ENCODE measurements at regions not wholly inside any gene's neighbourhood (a gene's known extent, or its start where the extent isn't known, plus 50 kb on each side); places are given as distances from the start of the nearest gene placed in this dataset.
"Not testable (repeated sequence)": the region's sequence is repeated elsewhere in the genome, so short reads cannot be mapped to it uniquely, and the experiment has no call there.

DNA sequence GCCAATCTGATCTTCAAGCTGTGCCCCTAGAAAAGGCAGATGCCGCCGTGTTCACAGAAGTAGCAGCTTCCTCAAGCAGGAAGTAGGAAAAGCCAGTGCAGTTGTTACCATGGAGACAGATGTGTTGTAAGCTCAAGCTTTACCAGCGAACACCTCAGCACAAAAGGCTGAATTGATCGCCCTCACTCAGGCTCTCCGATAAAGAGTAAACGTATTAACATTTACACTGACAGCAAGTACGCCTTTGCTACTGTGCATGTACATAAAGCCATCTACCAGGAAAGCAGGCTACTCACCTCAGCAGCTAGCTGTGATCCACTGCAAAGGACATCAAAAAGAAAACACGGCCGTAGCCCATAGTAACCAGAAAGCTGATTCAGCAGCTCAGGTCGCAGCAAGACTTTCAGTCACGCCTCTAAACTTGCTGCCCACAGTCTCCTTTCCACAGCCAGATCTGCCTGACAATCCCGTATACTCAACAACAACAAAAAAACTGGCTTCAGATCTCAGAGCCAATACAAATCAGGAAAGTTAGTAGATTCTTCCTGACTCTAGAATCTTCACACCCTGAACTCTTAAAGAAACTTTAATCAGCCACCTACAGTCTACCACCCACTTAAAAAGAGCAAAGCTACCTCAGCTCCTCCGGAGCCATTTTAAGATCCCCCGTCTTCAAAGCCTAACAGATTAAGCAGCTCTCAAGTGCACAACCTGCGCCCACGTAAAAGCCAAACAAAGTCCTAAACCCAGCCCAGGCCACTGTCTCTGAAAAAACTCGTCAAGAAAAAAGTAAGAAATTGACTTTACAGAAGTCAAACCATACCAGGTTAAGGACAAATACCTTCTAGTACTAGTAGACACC is 160.0 kb downstream of the DEFB131A start:
- DNase-seq = not testable (repeated sequence)

DNA sequence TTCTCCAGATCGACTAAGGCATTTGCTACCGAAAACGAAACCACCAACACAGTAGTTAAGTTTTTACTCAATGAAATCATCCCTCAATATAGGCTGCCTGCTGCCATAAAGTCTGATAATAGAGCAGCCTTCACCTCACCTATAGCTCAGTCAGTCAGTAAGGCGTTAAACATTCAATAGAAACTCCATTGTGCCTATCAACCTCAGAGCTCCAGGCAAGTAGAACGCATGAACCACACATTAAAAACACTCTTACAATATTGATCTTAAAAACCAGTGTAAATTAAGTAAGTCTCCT is 160.6 kb downstream of the DEFB131A start:
- not testable (repeated sequence) for DNase-seq

DNA sequence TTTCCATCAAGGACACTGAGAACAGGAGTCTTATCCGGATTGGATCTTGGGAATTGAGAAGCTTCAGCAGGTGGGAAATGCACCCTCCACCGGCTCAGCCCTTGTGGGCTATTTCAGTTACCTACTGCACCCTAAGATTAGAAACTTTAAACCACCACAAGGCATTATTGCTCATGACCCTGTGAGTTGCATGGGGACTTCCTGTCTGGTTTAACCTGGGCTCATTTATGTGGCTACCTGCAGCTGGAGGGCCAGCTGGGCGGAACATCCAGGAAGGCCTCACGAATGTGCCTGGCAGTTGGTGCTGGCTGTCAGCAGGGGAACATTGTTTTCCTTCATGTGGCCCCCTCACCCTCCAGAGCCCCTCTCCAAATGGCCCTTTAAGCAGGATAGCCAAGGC is 164.1 kb downstream of the DEFB131A start:
- no peak for DNase-seq

DNA sequence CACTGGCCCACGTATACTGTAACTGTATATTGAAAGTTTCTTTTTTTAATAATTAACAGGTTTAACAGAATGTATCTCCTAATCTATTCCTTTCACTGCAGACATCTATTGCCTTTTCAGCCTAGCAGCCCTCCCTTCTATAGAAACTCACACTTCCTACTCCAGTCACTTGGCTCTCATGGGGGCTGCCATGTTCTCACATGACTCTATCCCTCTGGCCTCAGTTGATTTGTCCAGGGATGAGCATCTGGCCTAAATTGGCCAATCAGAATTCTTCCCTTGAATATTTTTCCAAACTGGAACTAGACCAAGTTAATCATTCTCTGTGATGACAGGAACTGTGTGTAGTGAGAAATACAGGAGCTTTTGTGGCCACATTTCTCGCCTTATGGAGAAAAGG is 166.1 kb downstream of the DEFB131A start:
- not testable (repeated sequence) for DNase-seq

DNA sequence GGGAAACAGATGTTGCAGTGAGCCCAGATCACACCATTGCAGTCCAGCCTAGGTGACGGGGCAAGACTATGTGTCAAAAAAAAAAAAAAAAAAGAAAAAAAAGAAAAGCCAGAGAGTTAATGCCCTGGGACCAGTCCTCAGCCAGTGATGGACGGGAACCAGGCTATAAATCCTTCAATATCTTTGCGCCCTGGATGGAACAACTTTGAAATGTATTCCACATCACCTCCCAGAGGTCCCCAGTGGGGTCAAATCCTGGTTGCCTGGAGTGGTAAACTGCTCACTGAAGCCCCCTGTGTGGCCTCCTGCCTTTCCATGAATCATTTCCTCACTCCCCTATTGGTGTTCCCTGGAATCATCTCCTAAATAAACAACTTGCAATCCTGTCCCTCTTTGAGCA is 166.9 kb downstream of the DEFB131A start:
- no peak for DNase-seq

DNA sequence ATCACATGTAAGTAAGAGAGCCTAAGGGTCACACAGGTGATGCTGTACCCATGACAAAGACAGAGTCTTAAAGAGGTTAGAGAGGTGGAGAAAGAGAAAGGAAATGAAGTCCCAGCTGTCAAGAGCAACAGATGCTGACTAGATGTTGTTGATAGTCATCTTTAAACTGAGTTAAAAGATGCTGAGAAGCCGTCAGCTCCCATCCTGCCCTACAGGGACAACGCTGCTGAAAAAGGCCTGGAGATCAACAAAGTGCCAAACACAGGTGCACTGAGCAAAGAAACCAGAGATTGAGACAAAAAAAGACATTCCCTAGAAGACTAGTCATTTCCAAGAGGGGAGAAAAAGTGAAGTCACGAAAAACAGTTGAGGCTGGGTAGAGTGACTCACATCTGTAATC is 145.0 kb upstream of the DRD5 start:
- DNase-seq = not testable (repeated sequence)

DNA sequence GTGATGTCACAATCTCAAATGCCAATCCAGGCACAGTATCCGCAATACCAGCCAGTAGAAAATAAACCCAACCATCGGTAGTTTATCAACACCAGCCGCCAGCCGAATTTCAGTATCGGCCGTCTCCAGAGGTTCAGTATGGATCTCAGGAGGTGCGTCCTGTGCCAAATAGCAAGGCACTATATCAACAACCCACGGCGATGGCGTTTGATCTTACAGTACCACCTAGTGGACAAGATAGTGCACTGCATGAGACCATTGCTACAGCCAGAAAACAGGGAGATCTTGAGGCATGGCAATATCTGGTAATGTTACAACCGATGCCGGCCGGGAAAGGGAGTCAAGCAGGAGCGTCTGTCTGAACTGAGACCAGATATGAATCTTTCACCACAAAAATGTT is 121.8 kb upstream of the DRD5 start:
- DNase-seq = peak in 3 of 56 donors; percentile 1 to 11 (median 3)

DNA sequence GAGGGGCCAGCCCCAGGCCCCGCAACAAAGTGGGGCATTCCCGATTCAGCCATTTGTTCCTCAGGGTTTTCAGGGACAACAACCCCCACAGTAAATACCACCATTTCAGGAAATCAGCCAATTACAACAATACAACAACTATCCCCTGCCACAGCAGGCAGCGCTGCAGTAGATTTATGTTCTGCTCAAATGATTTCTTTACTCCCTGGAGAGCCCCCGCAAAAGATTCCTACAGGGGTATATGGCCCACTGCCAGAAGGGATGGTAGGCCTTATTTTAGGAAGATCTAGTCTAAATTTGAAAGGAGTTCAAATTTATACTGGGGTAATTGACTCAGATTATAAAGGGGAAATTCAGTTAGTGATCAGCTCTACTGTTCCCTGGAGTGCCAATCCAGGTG is 120.5 kb upstream of the DRD5 start:
- peak in 1 of 56 donors; percentile 7 for DNase-seq

DNA sequence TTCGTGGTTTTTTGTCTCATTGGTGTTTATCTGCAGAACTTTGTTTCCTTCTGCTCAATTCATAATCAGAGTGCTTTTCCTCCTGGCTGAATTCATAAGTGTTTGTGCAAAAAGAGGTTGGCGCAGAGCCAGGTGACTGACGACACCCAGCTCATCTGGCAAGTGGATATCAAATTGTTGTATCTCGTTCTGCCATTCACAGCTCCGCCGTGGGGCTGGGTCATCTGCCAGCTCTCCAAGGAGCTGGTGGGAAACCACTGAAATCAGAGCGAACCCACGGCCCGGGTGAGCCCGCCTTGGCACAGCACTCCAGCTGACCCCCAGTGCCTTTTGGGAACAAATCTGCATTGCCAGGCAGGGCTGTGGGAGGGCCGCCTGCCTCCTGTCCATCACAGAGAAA is 110.7 kb upstream of the DRD5 start:
- DNase-seq = peak in 16 of 56 donors; percentile 4 to 82 (median 16)

DNA sequence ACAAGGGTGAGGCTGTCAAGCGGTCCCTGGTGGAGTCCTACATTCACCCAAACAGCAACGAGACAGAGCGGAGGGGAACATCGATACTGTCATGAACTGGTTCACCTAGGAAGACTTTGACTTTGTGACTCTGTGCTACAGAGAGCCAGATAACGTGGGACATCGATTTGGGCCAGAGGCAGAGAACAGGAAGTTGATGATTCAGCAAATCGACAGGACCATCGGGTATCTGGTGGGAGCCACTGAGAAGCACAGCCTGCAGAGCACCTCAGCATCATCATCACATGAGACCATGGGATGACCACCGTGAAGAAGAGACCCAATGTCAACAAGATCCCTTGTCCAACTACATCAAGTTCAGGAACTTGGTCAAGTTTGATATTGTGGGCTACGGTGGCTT is 104.1 kb upstream of the DRD5 start:
- DNase-seq = not testable (repeated sequence)

DNA sequence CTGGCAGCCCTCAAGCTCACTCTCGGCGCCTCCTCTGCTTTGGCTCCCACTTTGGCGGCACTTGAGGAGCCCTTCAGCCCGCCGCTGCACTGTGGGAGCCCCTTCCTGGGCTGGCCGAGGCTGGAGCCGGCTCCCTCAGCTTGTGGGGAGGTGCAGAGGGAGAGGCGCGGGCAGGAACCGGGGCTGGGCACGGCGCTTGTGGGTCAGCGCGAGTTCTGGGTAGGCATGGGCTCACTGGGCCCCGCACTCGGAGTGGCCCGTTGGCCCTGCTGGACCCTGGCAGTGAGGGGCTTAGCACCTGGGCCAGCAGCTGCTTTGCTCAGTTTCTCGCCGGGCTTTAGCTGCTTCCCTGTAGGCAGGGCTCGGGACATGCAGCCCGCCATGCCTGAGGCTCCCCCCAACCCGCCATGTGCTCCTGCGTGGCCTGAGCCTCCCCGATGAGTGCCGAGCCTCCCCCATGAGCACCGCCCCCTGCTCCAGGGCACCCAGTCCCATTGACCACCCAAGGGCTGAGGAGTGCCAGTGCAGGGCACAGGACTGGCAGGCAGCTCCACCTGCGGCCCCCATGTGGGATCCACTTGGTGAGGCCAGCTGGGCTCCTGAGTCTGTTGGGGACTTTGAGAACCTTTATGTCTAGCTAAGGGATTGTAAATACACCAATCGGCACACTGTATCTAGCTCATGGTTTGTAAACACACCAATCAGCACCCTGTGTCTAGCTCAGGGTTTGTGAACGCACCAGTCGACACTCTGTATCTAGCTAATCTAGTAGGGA is 101.5 kb upstream of the DRD5 start:
- DNase-seq = no peak

DNA sequence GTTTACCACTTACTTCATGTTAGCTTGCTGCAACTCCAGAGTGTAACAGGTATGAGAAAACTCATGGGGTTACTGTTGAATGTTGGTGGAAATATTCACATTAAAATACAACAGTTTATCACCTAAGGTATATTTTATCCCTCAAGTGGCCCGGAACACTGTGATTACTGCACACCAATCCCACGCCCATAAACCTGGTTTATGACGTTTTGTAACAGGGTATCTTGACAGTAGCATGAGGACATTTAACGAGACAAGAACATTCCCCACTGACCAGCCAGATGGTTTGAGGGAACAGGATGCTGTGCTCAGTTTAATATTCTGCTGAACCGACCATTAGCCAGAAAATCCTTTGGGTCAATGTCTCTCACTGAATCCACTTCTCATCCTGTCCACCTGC is 98.3 kb upstream of the DRD5 start:
- not testable (repeated sequence) for DNase-seq

DNA sequence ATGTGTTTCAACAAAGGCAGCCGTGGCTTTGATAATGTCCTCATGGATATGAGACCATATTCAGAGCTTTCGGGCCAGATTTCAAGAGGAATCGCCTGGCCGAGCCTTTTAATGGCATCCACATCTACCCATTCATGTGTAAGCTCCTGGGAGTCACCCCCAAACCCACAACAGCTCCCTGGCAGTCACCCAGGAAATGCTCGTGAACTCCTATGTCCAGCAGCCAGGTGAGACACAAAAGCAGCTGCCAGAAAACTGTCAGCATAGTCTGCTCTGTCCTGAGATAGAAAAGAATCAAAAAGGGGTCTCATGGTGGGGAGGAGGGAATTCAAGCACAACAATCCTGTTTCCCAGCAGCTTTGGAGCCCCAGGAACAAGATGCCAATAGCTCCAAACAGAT is 96.4 kb upstream of the DRD5 start:
- not testable (repeated sequence) for DNase-seq

DNA sequence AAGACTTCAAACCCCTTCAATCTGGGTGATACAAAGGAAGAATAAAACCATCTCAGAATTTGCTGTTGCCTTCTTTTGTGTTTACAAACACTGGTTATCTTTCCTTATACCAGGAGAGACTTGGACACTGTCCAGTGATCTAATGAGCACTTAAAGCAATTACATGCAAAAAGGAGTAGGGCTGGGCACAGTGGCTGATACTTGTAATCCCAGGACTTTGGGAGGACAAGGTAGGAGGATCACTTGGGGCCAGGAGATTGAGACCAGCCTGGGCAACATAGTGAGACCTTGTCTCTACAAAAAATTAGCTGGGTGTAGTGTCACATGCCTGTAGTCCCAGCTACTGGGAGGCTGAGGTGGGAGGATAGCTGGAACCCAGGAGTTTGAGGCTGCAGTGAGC is 95.7 kb upstream of the DRD5 start:
- DNase-seq = no peak

DNA sequence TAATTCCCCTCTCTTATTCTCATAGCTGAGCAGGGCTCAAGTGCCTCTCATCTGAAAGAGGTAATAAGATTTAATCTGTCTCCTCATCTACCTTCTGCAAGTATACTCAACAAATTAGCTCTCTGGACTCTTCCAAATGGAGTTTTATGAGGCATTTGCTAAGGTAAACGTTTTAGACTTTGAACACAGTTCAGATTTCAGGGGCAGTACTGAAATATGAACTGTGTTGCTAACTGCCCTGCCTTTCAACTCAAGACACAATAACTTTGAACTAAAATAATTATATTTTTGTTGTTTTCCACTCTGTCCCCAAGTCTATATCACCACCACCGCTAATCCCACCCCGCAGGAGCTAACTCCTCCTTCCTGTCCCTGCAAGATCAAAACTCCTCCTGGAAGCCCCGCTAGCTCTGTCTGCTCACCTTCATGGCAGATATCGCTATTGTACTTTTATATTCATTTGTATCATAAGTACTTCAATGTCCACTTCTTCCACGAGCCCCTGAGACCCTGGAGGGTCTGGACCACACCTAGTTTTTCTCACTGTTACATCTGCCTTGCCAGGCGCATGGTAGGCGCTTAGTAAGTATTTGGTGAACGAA is 90.7 kb upstream of the DRD5 start:
- not testable (repeated sequence) for DNase-seq

DNA sequence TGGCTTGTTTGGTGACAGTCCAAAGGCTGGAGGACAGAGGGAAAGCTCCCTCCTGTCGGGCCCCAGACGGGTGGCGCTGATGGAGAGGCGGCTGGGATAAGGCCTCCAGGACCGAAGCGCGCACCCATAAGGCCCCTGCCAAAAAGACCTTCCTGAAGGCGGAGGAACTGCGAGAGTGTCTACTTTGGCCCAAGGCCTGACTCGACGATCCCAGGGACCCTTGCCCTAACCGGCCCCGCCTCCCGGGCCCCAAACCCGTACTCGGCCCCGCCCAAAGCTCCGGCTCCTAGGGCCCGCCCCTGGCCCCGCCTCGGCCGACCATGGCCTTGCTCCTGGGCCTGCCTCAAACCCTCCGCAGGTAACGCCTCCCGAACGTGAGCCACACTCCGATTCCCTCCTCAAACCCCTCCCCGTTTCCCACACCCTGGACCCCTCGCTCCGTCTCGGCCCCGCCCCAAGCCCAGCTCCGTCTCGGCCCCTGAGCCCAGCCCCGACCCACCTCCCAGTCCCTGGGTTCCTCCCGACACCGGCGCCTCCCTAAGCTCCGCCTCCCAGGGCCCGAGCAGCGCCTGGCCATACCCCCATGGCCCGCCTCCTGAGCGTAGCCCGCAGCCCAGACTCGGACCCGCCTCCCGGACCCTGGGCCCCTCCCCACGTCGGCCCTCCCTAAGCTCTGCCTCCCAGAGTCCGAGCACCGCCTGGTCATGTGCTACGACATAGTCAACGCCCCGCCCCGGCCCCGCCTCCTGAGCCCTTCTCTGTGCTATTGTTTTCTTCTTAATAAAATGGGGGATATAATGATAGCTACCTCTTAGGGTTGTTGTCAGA is 90.0 kb upstream of the DRD5 start:
- DNase-seq = peak; percentile 37 to 98 (median 92)

DNA sequence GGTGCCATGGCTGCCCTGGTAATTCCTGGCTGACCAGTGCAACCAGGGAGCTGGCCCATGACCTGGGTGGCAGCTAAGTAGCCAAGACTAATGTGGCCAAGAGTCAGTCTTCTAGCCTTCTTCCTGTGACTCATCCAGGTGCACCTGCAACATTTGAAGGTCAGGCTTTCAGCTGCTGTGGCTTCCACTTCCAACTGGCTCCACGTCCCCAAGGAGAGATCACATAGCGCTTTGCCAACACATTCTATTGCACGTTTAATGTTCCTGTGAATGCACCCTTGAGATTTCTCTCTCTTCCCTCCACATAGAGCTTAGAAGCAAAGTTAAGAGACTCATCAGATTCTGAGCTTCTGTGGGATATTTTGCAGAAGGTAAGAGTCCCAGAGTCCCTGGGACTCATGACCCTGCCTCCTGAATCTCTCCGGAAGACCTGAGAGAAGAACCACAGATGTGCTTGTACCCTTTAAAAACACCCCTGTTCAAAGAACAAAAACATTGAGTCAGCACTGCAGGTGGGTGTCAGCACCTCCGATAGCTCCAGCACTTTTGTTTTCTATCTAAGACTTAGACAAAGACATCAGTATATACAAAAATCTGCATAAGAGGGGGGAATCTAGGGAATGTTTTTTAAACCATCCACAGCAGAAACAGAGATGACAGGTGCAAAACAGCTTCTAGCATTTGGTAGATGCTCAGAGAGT is 88.5 kb upstream of the DRD5 start:
- not testable (repeated sequence) for DNase-seq

DNA sequence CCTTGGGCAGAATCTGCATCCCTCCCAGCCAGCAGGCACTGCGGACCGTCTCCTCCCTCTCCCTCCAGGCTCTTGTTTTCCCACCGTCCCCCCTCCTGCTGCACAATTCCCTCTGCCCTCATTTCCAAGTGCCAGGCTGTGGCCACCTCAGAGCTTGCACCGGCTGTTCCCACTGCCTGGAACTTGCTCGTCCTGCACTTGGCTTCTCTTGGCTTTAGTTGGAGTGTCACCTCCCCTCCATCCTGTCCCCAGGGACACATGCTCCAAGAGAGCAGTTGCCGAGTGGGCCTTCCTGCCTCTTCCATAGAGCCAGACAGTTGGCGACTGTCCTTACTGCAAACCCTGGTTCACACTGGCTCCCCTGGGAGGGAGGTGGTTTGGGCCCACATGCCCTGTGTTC is 87.0 kb upstream of the DRD5 start:
- not testable (repeated sequence) for DNase-seq

DNA sequence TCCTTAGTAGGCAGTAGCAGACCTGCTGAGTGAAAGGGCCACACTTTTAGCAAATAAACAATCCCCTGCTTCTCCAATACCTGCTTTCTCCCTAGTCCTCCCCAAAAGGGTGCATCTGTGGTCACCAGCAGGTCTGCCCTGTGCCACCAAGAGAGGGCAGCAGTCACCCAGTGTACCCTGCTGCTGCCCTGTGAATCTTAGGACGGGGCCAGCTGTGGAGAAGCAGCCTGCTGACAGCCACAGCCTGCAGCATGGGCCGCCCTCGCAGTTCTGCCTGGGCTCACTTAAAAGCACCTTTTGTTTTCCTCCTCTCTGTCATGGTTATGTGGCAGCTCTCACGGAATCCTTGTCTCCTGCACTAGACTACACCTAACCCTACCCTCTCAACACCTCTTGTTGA is 85.4 kb upstream of the DRD5 start:
- peak in 11 of 56 donors; percentile 7 to 41 (median 18) for DNase-seq

DNA sequence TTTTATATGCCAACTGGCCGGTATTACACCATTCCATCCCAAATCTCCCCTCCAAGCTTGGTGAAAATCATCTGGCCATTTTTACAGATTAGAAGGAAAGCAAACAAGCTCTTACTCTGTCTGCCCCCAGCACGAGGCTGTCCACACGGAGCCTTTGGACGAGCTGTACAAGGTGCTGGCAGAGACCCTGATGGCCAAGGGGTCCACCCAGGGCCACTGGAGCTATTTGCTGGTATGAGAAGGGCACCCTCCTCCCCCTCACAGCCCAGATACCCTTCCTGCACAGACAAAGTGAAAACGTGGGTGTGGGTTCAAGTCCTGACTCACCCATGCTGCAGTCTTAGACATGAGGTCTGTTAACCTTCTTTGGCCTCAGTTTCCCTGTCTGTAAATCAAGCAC is 84.9 kb upstream of the DRD5 start:
- DNase-seq = not testable (repeated sequence)

DNA sequence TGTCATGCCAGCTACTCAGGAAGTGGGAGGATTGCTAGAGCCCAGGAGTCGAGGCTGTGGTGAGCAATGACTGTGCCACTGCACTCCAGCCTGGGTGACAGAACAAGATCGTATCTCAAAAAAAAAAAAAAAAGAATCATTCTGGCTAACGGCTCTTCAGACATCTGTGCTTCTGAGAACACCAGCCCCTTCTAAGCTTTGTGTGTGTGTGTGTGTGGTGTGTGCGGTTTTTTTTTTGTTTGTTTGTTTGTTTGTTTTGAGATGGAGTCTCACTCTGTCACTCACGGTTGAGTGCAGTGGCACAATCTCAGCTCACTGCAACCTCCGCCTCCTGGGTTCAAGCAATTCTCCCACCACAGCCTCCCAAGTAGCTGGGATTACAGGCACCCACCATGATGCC is 79.4 kb upstream of the DRD5 start:
- not testable (repeated sequence) for DNase-seq
